Gastroesophageal sphincter (tissue), 4 donors: ENCODE measurements at regions not wholly inside any gene's neighbourhood (a gene's known extent, or its start where the extent isn't known, plus 50 kb on each side); places are given as distances from the start of the nearest gene placed in this dataset.

Experiments used
- ATAC-seq: fragments of 150-250 bp; one replicate; pipeline ENCODE4 v1.9.1; 2016; ENCODE audit warnings: mild to moderate bottlenecking, moderate library complexity
- H3K27ac ChIP-seq, 4 donors: fragments of 200-600 bp; sonication (generic) in 3 of 4; 1 replicate in 3 of 4; 2 replicates in 1 of 4; pipeline ENCODE4 v1.5.1; 2016 to 2019
- H3K27me3 ChIP-seq: fragments of 200-600 bp; sonication (generic); one replicate; pipeline ENCODE4 v1.5.1; 2019
- H3K36me3 ChIP-seq, 2 donors: fragments of 200-600 bp; sonication (generic); one replicate each; pipeline ENCODE4 v1.5.1; 2019; ENCODE audit warnings: control low read depth in 1 of 2
- H3K4me1 ChIP-seq, 3 donors: fragments of 200-600 bp; sonication (generic); 1 replicate in 2 of 3; 2 replicates in 1 of 3; pipeline ENCODE4 v1.5.1; 2016 to 2019; ENCODE audit warnings: control low read depth in 2 of 3
- H3K4me3 ChIP-seq, 2 donors: fragments of 200-600 bp; sonication (generic); one replicate each; pipeline ENCODE4 v1.5.1; 2019; ENCODE audit warnings: mild to moderate bottlenecking in 1 of 2, moderate library complexity in 1 of 2
- H3K9me3 ChIP-seq, 3 donors: fragments of 200-600 bp; sonication (generic); one replicate each; pipeline ENCODE4 v1.5.1; 2017 to 2019; ENCODE audit warnings: control low read depth in 2 of 3
- EP300 ChIP-seq: sonication (generic); formaldehyde crosslinking; IDR thresholded peaks from one replicate; pipeline ENCODE4 v1.6.1; 2017; ENCODE audit warnings: antibody characterized with exemption, mild to moderate bottlenecking
- POLR2A ChIP-seq, 2 donors: fragments of 450-650 bp; IDR thresholded peaks; one replicate each; pipeline ENCODE4 v1.6.1; 2017; ENCODE audit warnings: antibody characterized with exemption in 2 of 2, mild to moderate bottlenecking in 2 of 2, moderate library complexity in 1 of 2
- POLR2AphosphoS5 ChIP-seq: sonication (generic); formaldehyde crosslinking; IDR thresholded peaks from one replicate; pipeline ENCODE4 v1.6.1; 2017; ENCODE audit warnings: antibody characterized with exemption
- WGBS, 2 donors: methylation state at CpG; one replicate each; pipeline ENCODE4 v1.1.5; 2018; ENCODE audit warnings: low coverage in 1 of 2; 5-methylcytosine and 5-hydroxymethylcytosine counted together
- TF ChIP-seq, protein P1 (sequence below), 4 experiments: fragments of 200-600 bp in 2 of 4; fragments of 450-650 bp in 2 of 4; sonication (generic) in 1 of 4; IDR thresholded peaks; one replicate each; pipeline ENCODE4 v1.5.1; 2017 to 2019; ENCODE audit warnings: antibody characterized with exemption in 4 of 4, mild to moderate bottlenecking in 2 of 4, moderate library complexity in 2 of 4

DNA sequence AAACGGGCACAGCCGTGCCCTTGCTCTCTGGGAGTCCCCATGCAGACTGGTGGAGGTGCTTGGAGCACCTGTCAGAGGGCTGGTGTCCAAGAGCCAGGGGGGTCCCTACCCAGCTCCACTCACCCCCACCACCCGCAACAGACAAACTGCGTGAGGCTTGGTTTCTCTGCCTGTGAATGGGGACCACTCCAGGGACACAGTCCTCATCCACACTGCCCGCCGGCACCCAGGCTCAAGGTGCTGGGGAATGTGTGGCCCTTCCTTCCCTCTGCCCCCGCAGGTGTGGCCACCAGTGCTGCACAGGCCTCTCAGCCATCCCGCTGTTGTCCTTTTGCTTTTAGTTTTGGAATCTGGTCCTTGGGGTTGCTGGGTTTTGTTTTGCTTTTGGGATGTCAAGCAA lies 136.5 kb upstream of the ZNF236 start:
- peaks cover 0 to 13% (median 3%) of the 10 kb centered on the region in 3 donors for H3K4me1 ChIP-seq
- H3K36me3 ChIP-seq = no peaks in the 10 kb centered on the region
- peaks cover 17% of the 10 kb centered on the region for H3K27me3 ChIP-seq
- H3K27ac ChIP-seq = no peak overlapping the region
- TF ChIP-seq POLR2A (IDR thresholded peaks at IDR 0.05) (no peak), EP300 (no peak), POLR2AphosphoS5 (no peak)
- TF ChIP-seq, protein P1, sequence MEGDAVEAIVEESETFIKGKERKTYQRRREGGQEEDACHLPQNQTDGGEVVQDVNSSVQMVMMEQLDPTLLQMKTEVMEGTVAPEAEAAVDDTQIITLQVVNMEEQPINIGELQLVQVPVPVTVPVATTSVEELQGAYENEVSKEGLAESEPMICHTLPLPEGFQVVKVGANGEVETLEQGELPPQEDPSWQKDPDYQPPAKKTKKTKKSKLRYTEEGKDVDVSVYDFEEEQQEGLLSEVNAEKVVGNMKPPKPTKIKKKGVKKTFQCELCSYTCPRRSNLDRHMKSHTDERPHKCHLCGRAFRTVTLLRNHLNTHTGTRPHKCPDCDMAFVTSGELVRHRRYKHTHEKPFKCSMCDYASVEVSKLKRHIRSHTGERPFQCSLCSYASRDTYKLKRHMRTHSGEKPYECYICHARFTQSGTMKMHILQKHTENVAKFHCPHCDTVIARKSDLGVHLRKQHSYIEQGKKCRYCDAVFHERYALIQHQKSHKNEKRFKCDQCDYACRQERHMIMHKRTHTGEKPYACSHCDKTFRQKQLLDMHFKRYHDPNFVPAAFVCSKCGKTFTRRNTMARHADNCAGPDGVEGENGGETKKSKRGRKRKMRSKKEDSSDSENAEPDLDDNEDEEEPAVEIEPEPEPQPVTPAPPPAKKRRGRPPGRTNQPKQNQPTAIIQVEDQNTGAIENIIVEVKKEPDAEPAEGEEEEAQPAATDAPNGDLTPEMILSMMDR (IDR thresholded peaks at IDR 0.05) = no peak
- WGBS, 2 donors = 94% methylated on average over 3 of the region's 8 CpGs; no CpG with 5 or more reads in 1 of the 2 donors
- H3K4me3 ChIP-seq = no peak overlapping the region
- ATAC-seq = no peak
- no peaks in the 10 kb centered on the region for H3K9me3 ChIP-seq

DNA sequence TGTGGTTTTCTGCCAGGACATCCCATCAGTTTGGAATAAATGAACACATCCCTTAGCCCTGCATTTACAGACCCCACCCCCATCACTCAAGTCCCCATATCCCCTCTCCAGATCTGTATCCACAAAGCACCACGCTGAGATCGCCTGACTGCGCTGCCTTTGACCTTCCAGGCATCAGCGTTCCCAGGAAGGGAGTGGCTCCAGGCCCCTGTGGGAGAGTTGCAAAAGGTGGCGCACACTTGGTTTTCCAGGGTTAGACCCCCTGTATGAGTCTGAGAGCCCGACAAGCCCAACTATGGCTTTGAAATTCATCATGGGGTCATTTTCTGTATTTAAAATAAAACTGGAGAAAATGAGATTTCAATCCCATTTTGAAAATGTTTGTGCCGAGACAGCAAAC lies 137.0 kb upstream of the ZNF236 start:
- TF ChIP-seq POLR2AphosphoS5 (no peak), EP300 (no peak), POLR2A (IDR thresholded peaks at IDR 0.05) (no peak)
- TF ChIP-seq, protein P1 (IDR thresholded peaks at IDR 0.05) = no peak
- Histone ChIP-seq H3K4me1 (peaks cover 0 to 13% (median 3%) of the 10 kb centered on the region in 3 donors), H3K27ac (no peak overlapping the region), H3K9me3 (no peaks in the 10 kb centered on the region), H3K36me3 (no peaks in the 10 kb centered on the region), H3K27me3 (peaks cover 17% of the 10 kb centered on the region), H3K4me3 (no peak overlapping the region)
- ATAC-seq = no peak
- 83 to 90% methylated on average over 3 to 4 of the region's 7 CpGs for WGBS, 2 donors

DNA sequence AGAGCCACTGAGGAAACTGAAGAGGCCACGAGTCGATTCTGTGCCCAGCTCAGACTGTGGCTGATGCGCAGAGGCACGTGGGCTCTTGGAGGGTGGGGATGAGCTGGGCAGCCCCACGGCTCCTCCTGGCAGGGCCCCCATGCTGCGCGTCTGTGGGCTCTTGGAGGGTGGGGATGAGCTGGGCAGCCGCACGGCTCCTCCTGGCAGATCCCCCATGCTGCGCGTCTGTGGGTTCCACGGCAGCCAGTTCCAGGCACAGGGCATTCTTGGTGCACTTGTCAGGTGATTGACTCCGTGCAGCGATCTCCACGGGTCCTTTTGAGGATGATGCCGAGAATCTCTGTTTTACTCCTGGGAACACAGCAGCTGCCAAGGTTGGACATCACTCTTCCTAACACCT lies 138.1 kb upstream of the ZNF236 start:
- TF ChIP-seq POLR2AphosphoS5 (no peak), EP300 (no peak), POLR2A (IDR thresholded peaks at IDR 0.05) (no peak)
- TF ChIP-seq, protein P1 (IDR thresholded peaks at IDR 0.05) = no peak
- ATAC-seq = no peak
- Histone ChIP-seq H3K36me3 (no peaks in the 10 kb centered on the region), H3K9me3 (no peaks in the 10 kb centered on the region), H3K4me1 (peaks cover 0 to 13% (median 3%) of the 10 kb centered on the region in 3 donors), H3K4me3 (no peak overlapping the region), H3K27me3 (peaks cover 16% of the 10 kb centered on the region), H3K27ac (no peak overlapping the region)
- 80 to 100% methylated on average over 1 to 3 of the region's 16 CpGs for WGBS, 2 donors

DNA sequence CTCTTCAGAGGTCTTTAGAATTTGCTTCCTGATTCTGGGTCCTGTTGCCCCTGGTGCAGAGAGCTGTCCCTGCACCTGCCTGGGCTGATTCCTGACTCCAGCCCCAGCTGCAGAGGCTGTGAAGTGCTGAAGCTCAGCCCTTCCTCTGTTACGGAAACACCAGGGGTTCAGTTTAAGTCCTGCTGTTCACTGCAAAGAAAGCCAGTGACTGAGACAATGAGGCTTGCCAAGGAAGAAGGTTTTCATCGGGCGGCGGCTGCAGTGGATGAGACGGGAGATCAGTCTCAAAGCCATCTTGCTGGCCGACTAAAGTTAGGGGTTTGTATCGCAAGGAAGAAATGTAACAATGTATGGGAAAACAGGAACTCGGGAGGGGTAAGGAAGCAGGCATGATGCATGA lies 142.4 kb upstream of the ZNF236 start:
- TF ChIP-seq POLR2AphosphoS5 (no peak), EP300 (no peak), POLR2A (IDR thresholded peaks at IDR 0.05) (no peak)
- TF ChIP-seq, protein P1 (IDR thresholded peaks at IDR 0.05) = no peak
- WGBS, 2 donors = 72 to 77% methylated on average over 3 to 8 of the region's 8 CpGs
- H3K4me3 ChIP-seq = no peak overlapping the region
- no peaks in the 10 kb centered on the region for H3K36me3 ChIP-seq
- ATAC-seq = no peak
- H3K4me1 ChIP-seq = no peaks in the 10 kb centered on the region
- no peak overlapping the region for H3K27ac ChIP-seq
- no peaks in the 10 kb centered on the region for H3K9me3 ChIP-seq
- no peaks in the 10 kb centered on the region for H3K27me3 ChIP-seq

DNA sequence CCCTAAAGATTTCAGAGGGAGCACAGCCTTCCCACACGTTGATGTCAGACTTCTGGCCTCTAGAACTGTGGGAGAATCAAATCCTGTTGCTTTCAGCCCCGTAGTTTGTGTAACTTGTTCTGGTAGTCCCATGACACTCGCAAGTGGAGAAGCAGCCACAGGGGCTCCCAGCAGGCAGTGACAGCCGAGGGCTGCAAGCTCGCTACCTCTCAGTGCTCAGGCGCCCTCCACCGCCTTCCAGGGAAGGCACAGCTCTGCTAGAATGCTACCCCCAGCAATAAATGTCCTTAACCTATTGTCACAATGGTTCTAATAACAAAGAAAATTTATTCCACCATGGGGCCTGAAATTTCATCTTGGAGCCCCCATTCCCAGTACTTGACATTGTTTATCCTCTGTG lies 143.1 kb upstream of the ZNF236 start:
- ATAC-seq = no peak
- no peaks in the 10 kb centered on the region for H3K36me3 ChIP-seq
- H3K27me3 ChIP-seq = no peaks in the 10 kb centered on the region
- H3K4me1 ChIP-seq = no peaks in the 10 kb centered on the region
- WGBS, 2 donors = 47 to 91% methylated on average over 3 to 6 of the region's 7 CpGs
- TF ChIP-seq, protein P1 (IDR thresholded peaks at IDR 0.05) = no peak
- TF ChIP-seq POLR2AphosphoS5 (no peak), POLR2A (IDR thresholded peaks at IDR 0.05) (no peak), EP300 (no peak)
- H3K27ac ChIP-seq = no peak overlapping the region
- H3K9me3 ChIP-seq = no peaks in the 10 kb centered on the region
- no peak overlapping the region for H3K4me3 ChIP-seq
